OCI-LY1 (cell line): ENCODE measurements at regions not wholly inside any gene's neighbourhood (a gene's known extent, or its start where the extent isn't known, plus 50 kb on each side); places are given as distances from the start of the nearest gene placed in this dataset.

Experiments used
- EZH2 ChIP-seq: fragments of 200-600 bp; sonication (generic), shearing (Covaris generic); IDR thresholded peaks from 2 replicates; pipeline ENCODE4 v1.8.0; 2017; ENCODE audit warnings: borderline replicate concordance, mixed run types, mild to moderate bottlenecking, antibody characterized with exemption, low read length, moderate library complexity, mixed read lengths
- TF ChIP-seq, protein P1 (sequence below): fragments of 200-600 bp; sonication (generic), shearing (Covaris generic); IDR thresholded peaks from 2 replicates; pipeline ENCODE4 v1.5.1; 2017; ENCODE audit warnings: mild to moderate bottlenecking, antibody characterized with exemption, low read length, moderate library complexity, mixed read lengths

DNA sequence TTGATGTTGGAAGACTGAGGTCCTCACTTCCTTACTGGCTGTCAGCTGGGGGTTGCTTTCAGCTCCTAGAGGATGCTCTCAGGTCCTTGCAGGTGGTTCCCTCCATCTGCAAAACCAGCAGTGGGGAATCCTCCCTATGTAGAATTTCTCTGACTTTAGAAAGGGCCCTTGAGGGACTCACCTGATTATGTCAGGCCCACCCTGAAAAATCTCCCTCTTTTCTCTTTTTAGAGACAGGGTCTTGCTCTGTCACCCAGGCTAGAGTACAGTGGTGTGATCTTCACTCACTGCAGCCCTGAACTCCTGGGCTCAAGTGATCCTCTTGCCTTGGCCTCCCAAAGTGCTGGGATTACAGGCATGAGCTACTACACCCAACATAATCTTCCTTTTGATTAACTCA is 102.9 kb upstream of the MCHR2 start:
- TF ChIP-seq, protein P1, sequence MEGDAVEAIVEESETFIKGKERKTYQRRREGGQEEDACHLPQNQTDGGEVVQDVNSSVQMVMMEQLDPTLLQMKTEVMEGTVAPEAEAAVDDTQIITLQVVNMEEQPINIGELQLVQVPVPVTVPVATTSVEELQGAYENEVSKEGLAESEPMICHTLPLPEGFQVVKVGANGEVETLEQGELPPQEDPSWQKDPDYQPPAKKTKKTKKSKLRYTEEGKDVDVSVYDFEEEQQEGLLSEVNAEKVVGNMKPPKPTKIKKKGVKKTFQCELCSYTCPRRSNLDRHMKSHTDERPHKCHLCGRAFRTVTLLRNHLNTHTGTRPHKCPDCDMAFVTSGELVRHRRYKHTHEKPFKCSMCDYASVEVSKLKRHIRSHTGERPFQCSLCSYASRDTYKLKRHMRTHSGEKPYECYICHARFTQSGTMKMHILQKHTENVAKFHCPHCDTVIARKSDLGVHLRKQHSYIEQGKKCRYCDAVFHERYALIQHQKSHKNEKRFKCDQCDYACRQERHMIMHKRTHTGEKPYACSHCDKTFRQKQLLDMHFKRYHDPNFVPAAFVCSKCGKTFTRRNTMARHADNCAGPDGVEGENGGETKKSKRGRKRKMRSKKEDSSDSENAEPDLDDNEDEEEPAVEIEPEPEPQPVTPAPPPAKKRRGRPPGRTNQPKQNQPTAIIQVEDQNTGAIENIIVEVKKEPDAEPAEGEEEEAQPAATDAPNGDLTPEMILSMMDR: no peak
- TF ChIP-seq EZH2: no peak
